Ascending aorta (tissue), 2 donors: ENCODE measurements at regions not wholly inside any gene's neighbourhood (a gene's known extent, or its start where the extent isn't known, plus 50 kb on each side); places are given as distances from the start of the nearest gene placed in this dataset.

Source experiments
- DNase-seq, 2 donors: peaks; one replicate each; pipeline ENCODE4 v3.0.0-alpha.2; 2019; ENCODE audit warnings: low spot score in 2 of 2
- H3K27ac ChIP-seq, 2 donors: fragments of 200-600 bp; sonication (generic); one replicate each; pipeline ENCODE4 v1.5.1; 2016 to 2017; ENCODE audit warnings: mild to moderate bottlenecking in 1 of 2
- H3K27me3 ChIP-seq: fragments of 200-600 bp; sonication (generic); one replicate; pipeline ENCODE4 v1.5.1; 2017
- H3K36me3 ChIP-seq, 2 donors: fragments of 200-600 bp; sonication (generic); one replicate each; pipeline ENCODE4 v1.5.1; 2016
- H3K4me1 ChIP-seq, 2 donors: fragments of 200-600 bp; sonication (generic); one replicate each; pipeline ENCODE4 v1.5.1; 2016 to 2017; ENCODE audit warnings: mild to moderate bottlenecking in 1 of 2
- H3K4me3 ChIP-seq, 2 donors: fragments of 200-600 bp; sonication (generic); one replicate each; pipeline ENCODE4 v1.5.1; 2016 to 2017; ENCODE audit warnings: mild to moderate bottlenecking in 1 of 2
- H3K9me3 ChIP-seq, 2 donors: fragments of 200-600 bp; sonication (generic); one replicate each; pipeline ENCODE4 v1.5.1; 2016
- intact Hi-C: fragments of 100-400 bp; cut with DNase I; formaldehyde crosslinking; loops from one replicate; pipeline ENCODE4 v1.15.1; 2023
- TF ChIP-seq, protein P1 (sequence below), 3 experiments: fragments of 200-600 bp in 2 of 3; fragments of 450-650 bp in 1 of 3; sonication (generic) in 2 of 3; IDR thresholded peaks; one replicate each; pipeline ENCODE4 v1.5.1; 2016 to 2019; ENCODE audit warnings: antibody characterized with exemption in 3 of 3, mild to moderate bottlenecking in 1 of 3, moderate library complexity in 1 of 3

DNA sequence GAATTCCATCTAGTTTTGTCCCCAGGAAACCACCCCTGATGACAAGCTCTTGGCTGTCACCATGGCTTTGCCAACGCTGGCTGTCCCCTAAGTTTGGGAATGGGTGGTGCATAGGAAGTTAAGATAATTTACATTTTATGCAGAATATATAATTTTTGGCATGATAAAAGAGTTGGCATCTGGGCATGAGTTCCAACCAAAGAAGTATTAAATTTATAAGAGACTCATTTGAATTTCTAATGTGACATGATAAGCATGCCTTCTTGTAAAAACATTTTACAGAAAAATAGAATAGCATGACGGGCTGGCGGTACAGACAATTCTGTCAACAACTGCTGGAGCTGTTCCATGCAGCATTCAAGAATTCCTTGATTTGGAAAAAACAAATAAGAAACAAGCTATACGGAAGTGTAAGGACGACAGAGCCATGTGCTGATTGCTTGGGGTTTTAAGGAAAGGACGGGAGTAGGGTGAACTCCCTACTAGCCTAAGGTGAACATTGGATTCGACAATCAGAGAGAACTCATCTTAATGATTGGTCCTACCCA, 106.8 kb upstream of the C1orf21 start:
- Histone ChIP-seq H3K36me3 (no peaks in the 10 kb centered on the region), H3K9me3 (no peaks in the 10 kb centered on the region), H3K27ac (no peak overlapping the region), H3K27me3 (no peaks in the 10 kb centered on the region), H3K4me3 (no peak overlapping the region), H3K4me1 (no peaks in the 10 kb centered on the region)
- TF ChIP-seq, protein P1, sequence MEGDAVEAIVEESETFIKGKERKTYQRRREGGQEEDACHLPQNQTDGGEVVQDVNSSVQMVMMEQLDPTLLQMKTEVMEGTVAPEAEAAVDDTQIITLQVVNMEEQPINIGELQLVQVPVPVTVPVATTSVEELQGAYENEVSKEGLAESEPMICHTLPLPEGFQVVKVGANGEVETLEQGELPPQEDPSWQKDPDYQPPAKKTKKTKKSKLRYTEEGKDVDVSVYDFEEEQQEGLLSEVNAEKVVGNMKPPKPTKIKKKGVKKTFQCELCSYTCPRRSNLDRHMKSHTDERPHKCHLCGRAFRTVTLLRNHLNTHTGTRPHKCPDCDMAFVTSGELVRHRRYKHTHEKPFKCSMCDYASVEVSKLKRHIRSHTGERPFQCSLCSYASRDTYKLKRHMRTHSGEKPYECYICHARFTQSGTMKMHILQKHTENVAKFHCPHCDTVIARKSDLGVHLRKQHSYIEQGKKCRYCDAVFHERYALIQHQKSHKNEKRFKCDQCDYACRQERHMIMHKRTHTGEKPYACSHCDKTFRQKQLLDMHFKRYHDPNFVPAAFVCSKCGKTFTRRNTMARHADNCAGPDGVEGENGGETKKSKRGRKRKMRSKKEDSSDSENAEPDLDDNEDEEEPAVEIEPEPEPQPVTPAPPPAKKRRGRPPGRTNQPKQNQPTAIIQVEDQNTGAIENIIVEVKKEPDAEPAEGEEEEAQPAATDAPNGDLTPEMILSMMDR (IDR thresholded peaks at IDR 0.05): no peak
- DNase-seq: no peak
- intact Hi-C loops: no loop called here

DNA sequence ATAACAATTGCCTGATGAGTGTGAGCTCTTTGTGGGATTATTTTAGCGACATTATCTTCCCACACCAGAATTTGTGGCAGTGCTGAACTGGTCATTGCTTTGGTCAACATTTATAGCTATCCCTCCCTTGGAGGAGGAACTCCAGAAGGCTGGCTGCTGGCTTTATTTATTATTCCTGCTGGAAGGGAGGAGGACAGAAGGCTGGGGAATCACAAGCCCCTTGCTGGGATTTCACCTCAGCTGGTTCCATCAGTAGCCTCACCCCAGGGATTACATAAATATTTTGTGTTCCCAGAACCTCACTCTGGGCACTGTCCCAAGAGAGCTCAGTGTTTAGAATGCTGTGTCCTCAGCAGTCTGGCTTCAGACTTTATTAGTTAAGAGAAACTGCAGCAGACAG, 102.8 kb upstream of the C1orf21 start:
- Histone ChIP-seq H3K27ac (no peak overlapping the region), H3K4me1 (no peaks in the 10 kb centered on the region), H3K36me3 (no peaks in the 10 kb centered on the region), H3K27me3 (no peaks in the 10 kb centered on the region), H3K9me3 (no peaks in the 10 kb centered on the region), H3K4me3 (no peak overlapping the region)
- intact Hi-C loops: no loop called here
- no peak for DNase-seq
- TF ChIP-seq, protein P1 (IDR thresholded peaks at IDR 0.05): no peak

DNA sequence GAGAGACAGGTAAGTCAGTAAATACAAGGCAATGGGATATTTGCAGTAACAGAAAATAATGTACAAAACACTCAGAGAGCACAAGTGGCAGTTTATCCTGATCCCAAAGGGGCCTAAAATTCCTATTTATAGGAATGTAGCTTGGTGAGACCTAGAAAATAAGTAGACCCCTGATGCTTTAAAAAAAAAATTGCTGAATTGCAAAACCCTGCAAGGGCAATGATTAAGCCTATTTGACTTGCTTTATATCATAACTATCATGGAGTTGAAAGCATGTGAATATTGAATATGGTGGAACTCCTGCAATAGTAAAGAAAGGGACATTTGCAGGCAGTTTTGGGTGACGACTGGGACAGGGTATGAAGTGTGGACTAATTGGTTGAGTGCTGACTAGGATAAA, 101.9 kb upstream of the C1orf21 start:
- TF ChIP-seq, protein P1 (IDR thresholded peaks at IDR 0.05): no peak
- no peak overlapping the region for H3K4me3 ChIP-seq
- no peaks in the 10 kb centered on the region for H3K4me1 ChIP-seq
- intact Hi-C loops: no loop called here
- no peaks in the 10 kb centered on the region for H3K9me3 ChIP-seq
- no peaks in the 10 kb centered on the region for H3K27me3 ChIP-seq
- DNase-seq: no peak
- H3K36me3 ChIP-seq: no peaks in the 10 kb centered on the region
- no peak overlapping the region for H3K27ac ChIP-seq

DNA sequence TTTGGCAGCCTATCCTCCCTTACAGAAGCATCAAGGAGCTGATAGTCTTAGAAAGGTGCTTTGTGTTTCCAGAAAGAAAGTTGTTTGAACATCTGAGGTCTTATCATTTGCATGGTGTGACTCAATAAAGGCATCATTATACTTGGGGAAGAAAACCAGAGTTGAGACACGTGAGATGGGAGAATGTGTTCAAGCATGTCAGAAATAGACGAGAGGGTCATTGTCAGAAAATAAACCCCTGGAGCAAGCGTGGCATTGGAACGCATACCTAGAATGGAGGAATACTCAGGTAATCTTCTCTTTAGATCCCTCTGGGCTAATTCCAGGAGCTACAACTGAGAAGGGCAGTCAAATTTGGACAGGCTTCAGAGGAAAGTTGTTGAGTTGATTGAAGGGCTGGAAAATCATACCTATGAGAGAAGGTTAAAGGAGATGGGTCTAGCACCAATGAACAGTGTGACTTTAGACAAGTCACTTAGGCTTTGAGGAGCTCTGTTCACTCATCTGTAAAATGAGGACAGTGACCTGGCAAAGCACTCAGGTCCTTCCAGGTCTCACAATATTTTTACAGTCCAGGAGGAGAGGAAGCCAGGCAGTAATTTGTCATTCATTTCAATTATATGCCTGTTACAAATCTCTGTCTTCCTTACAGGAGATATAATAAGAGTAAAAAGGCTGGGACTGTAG, 101.3 kb upstream of the C1orf21 start:
- no peak for DNase-seq
- Histone ChIP-seq H3K4me3 (no peak overlapping the region), H3K9me3 (no peaks in the 10 kb centered on the region), H3K36me3 (no peaks in the 10 kb centered on the region), H3K27me3 (no peaks in the 10 kb centered on the region), H3K4me1 (no peaks in the 10 kb centered on the region), H3K27ac (no peak overlapping the region)
- TF ChIP-seq, protein P1 (IDR thresholded peaks at IDR 0.05): no peak
- intact Hi-C loops: no loop called here

DNA sequence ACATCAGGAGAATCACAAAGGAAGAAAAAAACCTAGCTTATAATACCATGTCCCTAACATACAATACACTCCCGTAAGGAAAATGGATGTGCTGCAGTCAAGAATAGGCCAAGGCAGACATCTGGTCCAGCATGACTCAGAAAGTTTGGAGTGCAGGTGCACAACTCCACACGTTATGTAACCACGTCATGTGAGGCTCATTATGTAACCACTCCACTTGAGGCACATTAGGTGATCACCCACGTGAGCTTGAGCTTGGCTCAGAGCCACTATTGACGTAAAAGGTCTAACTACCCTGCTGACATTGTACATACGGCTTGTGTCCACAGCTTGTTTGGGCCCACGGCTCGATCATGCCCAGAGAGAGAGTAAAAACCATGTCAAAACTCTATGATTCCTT, 99.8 kb upstream of the C1orf21 start:
- intact Hi-C loops: no loop called here
- Histone ChIP-seq H3K4me1 (no peaks in the 10 kb centered on the region), H3K9me3 (no peaks in the 10 kb centered on the region), H3K36me3 (no peaks in the 10 kb centered on the region), H3K27ac (no peak overlapping the region), H3K4me3 (no peak overlapping the region), H3K27me3 (no peaks in the 10 kb centered on the region)
- TF ChIP-seq, protein P1 (IDR thresholded peaks at IDR 0.05): no peak
- DNase-seq: no peak
